ENCODE measurements at regions not wholly inside any gene's neighbourhood (a gene's known extent, or its start where the extent isn't known, plus 50 kb on each side); places are given as distances from the start of the nearest gene placed in this dataset.

DNA sequence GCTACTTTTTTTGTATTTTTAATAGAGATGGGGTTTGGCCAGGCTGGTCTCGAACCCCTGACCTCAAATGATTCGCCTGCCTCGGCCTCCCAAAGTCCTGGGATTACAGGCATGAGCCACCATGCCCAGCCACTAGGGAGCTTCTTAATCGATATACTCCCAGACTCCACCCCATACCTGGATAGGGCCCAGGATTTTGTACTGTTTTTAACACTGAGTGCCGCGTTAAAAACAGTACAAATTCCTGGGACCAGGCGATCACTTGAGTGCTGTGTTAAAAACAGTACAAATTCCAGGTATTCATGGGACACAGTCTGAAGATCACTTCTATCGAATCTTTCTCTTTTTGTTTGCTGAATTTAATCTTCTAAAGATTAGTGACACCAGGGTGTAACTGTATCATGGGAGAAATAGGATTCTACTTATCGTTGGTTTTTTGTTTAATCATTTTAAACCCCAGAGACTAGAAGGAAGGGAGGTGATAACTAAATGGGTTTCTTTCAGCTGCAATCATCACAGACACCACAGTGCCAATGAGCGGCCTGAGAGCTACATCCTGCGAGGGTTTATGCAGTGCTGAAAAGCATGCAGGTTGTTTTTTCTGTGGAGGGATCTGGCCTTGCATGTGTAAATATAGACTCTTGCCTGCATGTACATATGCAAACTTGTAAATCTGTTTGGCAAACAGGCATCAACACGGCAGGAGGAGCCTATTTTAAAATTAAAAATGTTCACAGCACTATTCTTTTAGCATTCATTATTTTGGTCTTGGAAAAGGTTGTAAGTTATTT lies 303.8 kb upstream of the WWC1 start:
- TF ChIP-seq, protein P1, sequence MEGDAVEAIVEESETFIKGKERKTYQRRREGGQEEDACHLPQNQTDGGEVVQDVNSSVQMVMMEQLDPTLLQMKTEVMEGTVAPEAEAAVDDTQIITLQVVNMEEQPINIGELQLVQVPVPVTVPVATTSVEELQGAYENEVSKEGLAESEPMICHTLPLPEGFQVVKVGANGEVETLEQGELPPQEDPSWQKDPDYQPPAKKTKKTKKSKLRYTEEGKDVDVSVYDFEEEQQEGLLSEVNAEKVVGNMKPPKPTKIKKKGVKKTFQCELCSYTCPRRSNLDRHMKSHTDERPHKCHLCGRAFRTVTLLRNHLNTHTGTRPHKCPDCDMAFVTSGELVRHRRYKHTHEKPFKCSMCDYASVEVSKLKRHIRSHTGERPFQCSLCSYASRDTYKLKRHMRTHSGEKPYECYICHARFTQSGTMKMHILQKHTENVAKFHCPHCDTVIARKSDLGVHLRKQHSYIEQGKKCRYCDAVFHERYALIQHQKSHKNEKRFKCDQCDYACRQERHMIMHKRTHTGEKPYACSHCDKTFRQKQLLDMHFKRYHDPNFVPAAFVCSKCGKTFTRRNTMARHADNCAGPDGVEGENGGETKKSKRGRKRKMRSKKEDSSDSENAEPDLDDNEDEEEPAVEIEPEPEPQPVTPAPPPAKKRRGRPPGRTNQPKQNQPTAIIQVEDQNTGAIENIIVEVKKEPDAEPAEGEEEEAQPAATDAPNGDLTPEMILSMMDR (conservative IDR thresholded peaks at IDR 0.05; ENCODE audit: low read length): no peak
- TF ChIP-seq EZH2phosphoT487 (IDR thresholded peaks at IDR 0.05; ENCODE audit: borderline replicate concordance, low read depth, low read length): no peak
